ENCODE measurements at regions not wholly inside any gene's neighbourhood (a gene's known extent, or its start where the extent isn't known, plus 50 kb on each side); places are given as distances from the start of the nearest gene placed in this dataset.

- DNase-seq: no peak
These were observed 324.9 kb downstream of the SIPA1L2 start for GRCh38 chr1:232305050-232305449.

GRCh38 chr1:232303222-232303620, 326.7 kb downstream of the SIPA1L2 start:
- DNase-seq: no peak

GRCh38 chr1:232302376-232303221, 327.3 kb downstream of the SIPA1L2 start:
- DNase-seq: no peak

GRCh38 chr1:232301246-232301645, 328.7 kb downstream of the SIPA1L2 start:
- no peak for DNase-seq

- no peak for DNase-seq
These were observed 329.5 kb downstream of the SIPA1L2 start for GRCh38 chr1:232300466-232300865.

GRCh38 chr1:232296461-232296860, 333.5 kb downstream of the SIPA1L2 start:
- DNase-seq: no peak

GRCh38 chr1:232293361-232293760, 336.6 kb downstream of the SIPA1L2 start:
- DNase-seq: no peak

- no peak for DNase-seq
These were observed 337.1 kb downstream of the SIPA1L2 start for GRCh38 chr1:232292818-232293217.

- DNase-seq: no peak
These were observed 337.7 kb downstream of the SIPA1L2 start for GRCh38 chr1:232292239-232292638.

GRCh38 chr1:232291681-232292080, 338.3 kb downstream of the SIPA1L2 start:
- no peak for DNase-seq

GRCh38 chr1:232291261-232291660, 338.7 kb downstream of the SIPA1L2 start:
- no peak for DNase-seq

GRCh38 chr1:232290570-232290969, 339.4 kb downstream of the SIPA1L2 start:
- DNase-seq: no peak

GRCh38 chr1:232287676-232288569, 342.0 kb downstream of the SIPA1L2 start:
- DNase-seq: no peak

- no peak for DNase-seq
These were observed 344.8 kb downstream of the SIPA1L2 start for GRCh38 chr1:232285138-232285537.

- DNase-seq: no peak
These were observed 346.1 kb downstream of the SIPA1L2 start for GRCh38 chr1:232283864-232284263.

- DNase-seq: no peak
These were observed 347.4 kb downstream of the SIPA1L2 start for GRCh38 chr1:232282498-232282897.

GRCh38 chr1:232280910-232281309, 349.0 kb downstream of the SIPA1L2 start:
- DNase-seq: no peak

GRCh38 chr1:232279909-232280400, 350.0 kb downstream of the SIPA1L2 start:
- no peak for DNase-seq

- DNase-seq: no peak
These were observed 351.0 kb downstream of the SIPA1L2 start for GRCh38 chr1:232278925-232279324.

GRCh38 chr1:232276651-232277050, 353.3 kb downstream of the SIPA1L2 start:
- DNase-seq: no peak

GRCh38 chr1:232274999-232275710, 354.8 kb downstream of the SIPA1L2 start:
- DNase-seq: no peak

GRCh38 chr1:232274236-232274855, 355.6 kb downstream of the SIPA1L2 start:
- no peak for DNase-seq

- DNase-seq: no peak
These were observed 356.9 kb downstream of the SIPA1L2 start for GRCh38 chr1:232273011-232273410.

Data from stimulated activated naive CD4-positive, alpha-beta T cell (primary cell).